SK-N-MC (cell line): ENCODE measurements at regions not wholly inside any gene's neighbourhood (a gene's known extent, or its start where the extent isn't known, plus 50 kb on each side); places are given as distances from the start of the nearest gene placed in this dataset.

ENCODE experiments used
- EZH2 ChIP-seq: fragments of 200-600 bp; sonication (generic); IDR thresholded peaks from one replicate; pipeline ENCODE4 v1.6.1; 2017; ENCODE audit warnings: antibody characterized with exemption
- POLR2AphosphoS5 ChIP-seq: IDR thresholded peaks from 2 replicates; pipeline ENCODE4 v1.6.1; 2012; ENCODE audit warnings: mild to moderate bottlenecking, low read depth, low read length, borderline replicate concordance

GRCh38 chr21:35204125-35204524 lies 155.0 kb upstream of the RUNX1 start:
- TF ChIP-seq EZH2 = no peak
- no peak for TF ChIP-seq POLR2AphosphoS5
